ENCODE measurements at regions not wholly inside any gene's neighbourhood (a gene's known extent, or its start where the extent isn't known, plus 50 kb on each side); places are given as distances from the start of the nearest gene placed in this dataset.

DNA sequence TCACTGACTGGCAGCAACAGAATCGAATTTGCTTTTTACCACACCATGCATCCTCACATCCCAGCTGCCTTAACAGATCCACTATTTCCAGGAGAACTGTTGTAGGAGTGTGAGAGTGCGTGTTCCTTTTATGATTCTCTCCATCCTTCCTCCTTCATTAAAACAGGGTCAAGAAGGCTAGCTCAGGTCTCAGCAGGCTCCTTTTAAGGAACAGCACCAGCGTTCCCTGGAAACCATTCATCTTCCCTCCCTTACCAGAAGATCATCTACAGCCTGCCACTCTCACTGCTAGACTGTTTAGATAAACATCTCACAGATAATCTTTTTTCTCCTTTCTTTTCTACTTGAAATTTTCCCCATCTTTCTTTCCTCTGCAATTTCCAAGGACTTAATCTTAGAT, 1531.9 kb upstream of the CDH8 start (continued):
- TF ChIP-seq, protein P1, sequence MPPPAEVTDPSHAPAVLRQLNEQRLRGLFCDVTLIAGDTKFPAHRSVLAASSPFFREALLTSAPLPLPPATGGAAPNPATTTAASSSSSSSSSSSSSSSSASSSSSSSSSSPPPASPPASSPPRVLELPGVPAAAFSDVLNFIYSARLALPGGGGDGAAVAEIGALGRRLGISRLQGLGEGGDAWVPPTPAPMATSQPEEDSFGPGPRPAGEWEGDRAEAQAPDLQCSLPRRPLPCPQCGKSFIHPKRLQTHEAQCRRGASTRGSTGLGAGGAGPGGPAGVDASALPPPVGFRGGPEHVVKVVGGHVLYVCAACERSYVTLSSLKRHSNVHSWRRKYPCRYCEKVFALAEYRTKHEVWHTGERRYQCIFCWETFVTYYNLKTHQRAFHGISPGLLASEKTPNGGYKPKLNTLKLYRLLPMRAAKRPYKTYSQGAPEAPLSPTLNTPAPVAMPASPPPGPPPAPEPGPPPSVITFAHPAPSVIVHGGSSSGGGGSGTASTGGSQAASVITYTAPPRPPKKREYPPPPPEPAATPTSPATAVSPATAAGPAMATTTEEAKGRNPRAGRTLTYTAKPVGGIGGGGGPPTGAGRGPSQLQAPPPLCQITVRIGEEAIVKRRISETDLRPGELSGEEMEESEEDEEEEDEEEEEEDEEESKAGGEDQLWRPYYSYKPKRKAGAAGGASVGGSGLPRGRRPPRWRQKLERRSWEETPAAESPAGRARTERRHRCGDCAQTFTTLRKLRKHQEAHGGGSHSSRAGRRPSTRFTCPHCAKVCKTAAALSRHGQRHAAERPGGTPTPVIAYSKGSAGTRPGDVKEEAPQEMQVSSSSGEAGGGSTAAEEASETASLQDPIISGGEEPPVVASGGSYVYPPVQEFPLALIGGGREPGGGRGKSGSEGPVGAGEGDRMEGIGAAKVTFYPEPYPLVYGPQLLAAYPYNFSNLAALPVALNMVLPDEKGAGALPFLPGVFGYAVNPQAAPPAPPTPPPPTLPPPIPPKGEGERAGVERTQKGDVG (CRISPR knock-in tag; IDR thresholded peaks at IDR 0.05) = no peak

DNA sequence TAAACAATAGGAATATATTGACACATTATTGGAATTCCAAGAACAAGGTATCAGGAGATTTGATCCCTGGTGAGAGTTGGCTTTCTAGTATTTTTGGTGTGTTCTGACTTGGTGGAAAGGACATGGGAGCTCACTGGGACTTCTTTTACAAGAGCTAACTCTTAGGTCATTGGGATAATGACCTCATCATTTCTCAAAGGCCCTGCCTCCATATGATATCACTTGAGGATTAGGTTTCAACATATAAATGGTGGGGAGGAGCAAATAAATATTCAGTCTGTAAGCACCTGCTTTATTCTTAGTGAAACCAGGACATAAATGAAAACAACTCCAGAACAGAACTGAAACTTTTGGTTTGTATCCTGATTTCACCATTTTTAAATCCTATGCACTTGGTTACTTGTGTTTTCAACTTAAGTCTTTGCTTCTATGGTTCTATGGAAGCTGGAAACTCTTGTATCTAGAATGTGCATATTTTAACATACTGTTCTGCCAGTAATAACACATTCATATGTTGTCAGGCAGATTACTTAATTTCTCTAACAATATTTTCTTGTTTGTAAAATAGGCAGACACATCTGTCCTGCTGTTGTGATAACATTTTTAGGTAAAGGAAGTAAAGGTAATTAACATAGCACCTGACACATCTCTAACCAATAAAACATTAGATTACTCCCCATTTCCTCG, 1527.7 kb upstream of the CDH8 start:
- Histone ChIP-seq H3K9ac (ENCODE audit: control insufficient read depth, insufficient read depth, low read length) (no peak overlapping the region), H3K4me2 (ENCODE audit: control insufficient read depth, insufficient read depth) (no peak overlapping the region), H3K79me2 (ENCODE audit: control insufficient read depth, insufficient read depth, low read length) (no peaks in the 10 kb centered on the region), H3K4me1 (ENCODE audit: control insufficient read depth, insufficient read depth, low read length) (no peaks in the 10 kb centered on the region), H3K9me3 (replicated peaks; ENCODE audit: control insufficient read depth, insufficient read depth, low read length) (no peaks in the 10 kb centered on the region), H3K27me3 (replicated peaks in 1 of 2; ENCODE audit: control insufficient read depth in 2 of 2, insufficient read depth in 2 of 2, low read length in 1 of 2) (no peaks in the 10 kb centered on the region), H2AFZ (ENCODE audit: control insufficient read depth, low read depth, low read length) (no peak overlapping the region), H3K36me3 (ENCODE audit: control insufficient read depth in 2 of 2, insufficient read depth in 2 of 2, low read length in 1 of 2) (no peaks in the 10 kb centered on the region), H4K20me1 (ENCODE audit: control insufficient read depth, insufficient read depth) (no peaks in the 10 kb centered on the region), H3K27ac (ENCODE audit: control insufficient read depth, insufficient read depth) (no peak overlapping the region), H3K4me3 (no peak overlapping the region)
- FAIRE-seq = no peak
- in situ Hi-C loops (cut with MboI) = no loop called here
- no peak for DNase-seq (ENCODE audit: low read depth, low spot score)
- intact Hi-C loops (cut with micrococcal nuclease; ENCODE audit: unreplicated experiment) = no loop called here
- TF ChIP-seq, protein P2, sequence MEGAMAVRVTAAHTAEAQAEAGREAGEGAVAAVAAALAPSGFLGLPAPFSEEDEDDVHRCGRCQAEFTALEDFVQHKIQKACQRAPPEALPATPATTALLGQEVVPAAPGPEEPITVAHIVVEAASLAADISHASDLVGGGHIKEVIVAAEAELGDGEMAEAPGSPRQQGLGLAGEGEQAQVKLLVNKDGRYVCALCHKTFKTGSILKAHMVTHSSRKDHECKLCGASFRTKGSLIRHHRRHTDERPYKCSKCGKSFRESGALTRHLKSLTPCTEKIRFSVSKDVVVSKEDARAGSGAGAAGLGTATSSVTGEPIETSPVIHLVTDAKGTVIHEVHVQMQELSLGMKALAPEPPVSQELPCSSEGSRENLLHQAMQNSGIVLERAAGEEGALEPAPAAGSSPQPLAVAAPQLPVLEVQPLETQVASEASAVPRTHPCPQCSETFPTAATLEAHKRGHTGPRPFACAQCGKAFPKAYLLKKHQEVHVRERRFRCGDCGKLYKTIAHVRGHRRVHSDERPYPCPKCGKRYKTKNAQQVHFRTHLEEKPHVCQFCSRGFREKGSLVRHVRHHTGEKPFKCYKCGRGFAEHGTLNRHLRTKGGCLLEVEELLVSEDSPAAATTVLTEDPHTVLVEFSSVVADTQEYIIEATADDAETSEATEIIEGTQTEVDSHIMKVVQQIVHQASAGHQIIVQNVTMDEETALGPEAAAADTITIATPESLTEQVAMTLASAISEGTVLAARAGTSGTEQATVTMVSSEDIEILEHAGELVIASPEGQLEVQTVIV (IDR thresholded peaks at IDR 0.05; ENCODE audit: borderline replicate concordance, partially characterized antibody) = no peak
- TF ChIP-seq GATAD2B (conservative IDR thresholded peaks at IDR 0.05; ENCODE audit: low read depth) (no peak), ASH2L (IDR thresholded peaks at IDR 0.05; ENCODE audit: borderline replicate concordance, low read depth) (no peak), CBFB (IDR thresholded peaks at IDR 0.05; ENCODE audit: low read depth) (no peak)
- POLR2A ChIA-PET = no interaction called here
- ATAC-seq = no peak
- 0% methylated on average over 1 of the region's 1 CpG for WGBS (ENCODE audit: insufficient coverage, insufficient replicate concordance, low lambda C conversion rate, missing lambda C conversion rate)
- BruUV-seq (replicated peaks) = no TSS peak
- SMC1A ChIA-PET (ENCODE audit: uncharacterized antibody, unreplicated experiment) = no interaction called here
- CTCF ChIA-PET = no interaction called here
- RAD21 ChIA-PET (ENCODE audit: unreplicated experiment) = no interaction called here
